ENCODE measurements at regions not wholly inside any gene's neighbourhood (a gene's known extent, or its start where the extent isn't known, plus 50 kb on each side); places are given as distances from the start of the nearest gene placed in this dataset.
"Not testable (repeated sequence)": the region's sequence is repeated elsewhere in the genome, so short reads cannot be mapped to it uniquely, and the experiment has no call there.

- TF ChIP-seq POLR2A (IDR thresholded peaks at IDR 0.05; ENCODE audit: low read depth, low read length): no peak
- peak; percentile 72 for FAIRE-seq
- DNase-seq (ENCODE audit: insufficient read length, low spot score): peak; percentile 37
Measured at GRCh38 chr1:184827600-184828368, 73.1 kb upstream of the EDEM3 start.

DNA sequence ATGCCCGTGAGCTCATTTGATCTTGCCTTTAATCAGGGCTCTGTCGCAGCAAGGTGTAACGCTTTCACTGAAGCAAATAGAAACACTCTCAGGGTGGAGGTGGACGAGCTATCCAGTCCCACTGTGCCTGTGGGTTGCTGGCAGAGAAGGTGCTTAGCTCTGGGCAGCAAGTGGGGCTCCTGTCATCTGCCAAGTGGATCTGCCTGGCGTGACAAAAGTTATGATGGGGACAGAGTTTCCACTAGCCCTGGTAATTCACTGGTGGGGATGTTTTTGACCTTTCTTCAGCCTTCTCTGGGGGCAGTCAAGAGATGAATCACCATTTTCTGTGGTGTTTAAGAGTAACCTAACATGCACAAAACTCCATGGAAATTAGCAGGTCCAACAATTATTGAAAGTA is 71.3 kb upstream of the EDEM3 start:
- TF ChIP-seq POLR2A (IDR thresholded peaks at IDR 0.05; ENCODE audit: low read depth, low read length): no peak
- no peak for DNase-seq (ENCODE audit: insufficient read length, low spot score)
- FAIRE-seq: no peak

- DNase-seq (ENCODE audit: insufficient read length, low spot score): no peak
- no peak for FAIRE-seq
- TF ChIP-seq POLR2A (IDR thresholded peaks at IDR 0.05; ENCODE audit: low read depth, low read length): no peak
Measured at GRCh38 chr1:184825571-184825970, 70.9 kb upstream of the EDEM3 start.

- DNase-seq (ENCODE audit: insufficient read length, low spot score): no peak
- TF ChIP-seq POLR2A (IDR thresholded peaks at IDR 0.05; ENCODE audit: low read depth, low read length): no peak
- no peak for FAIRE-seq
Measured at GRCh38 chr1:184824691-184825323, 70.1 kb upstream of the EDEM3 start.

DNA sequence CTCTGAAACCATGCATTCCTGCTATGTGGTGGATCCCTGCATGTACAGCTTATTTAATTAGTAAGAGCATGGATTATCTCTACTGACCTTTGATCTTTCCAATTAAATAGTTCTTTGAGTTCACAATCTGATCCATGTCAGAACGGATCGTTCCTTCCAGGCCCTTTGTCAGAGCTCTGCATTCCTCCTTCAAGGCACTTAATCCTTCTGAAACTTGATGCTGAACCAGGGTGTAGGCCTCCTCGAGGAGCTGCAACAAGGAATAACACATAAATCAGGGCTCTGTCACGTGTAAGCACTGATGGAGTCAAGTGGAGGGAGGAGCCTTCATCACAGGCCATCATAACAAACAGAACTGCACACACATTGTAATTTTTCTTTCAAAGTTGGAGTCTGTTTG is 68.4 kb upstream of the EDEM3 start:
- FAIRE-seq (no peak), DNase-seq (ENCODE audit: insufficient read length, low spot score) (no peak)

DNA sequence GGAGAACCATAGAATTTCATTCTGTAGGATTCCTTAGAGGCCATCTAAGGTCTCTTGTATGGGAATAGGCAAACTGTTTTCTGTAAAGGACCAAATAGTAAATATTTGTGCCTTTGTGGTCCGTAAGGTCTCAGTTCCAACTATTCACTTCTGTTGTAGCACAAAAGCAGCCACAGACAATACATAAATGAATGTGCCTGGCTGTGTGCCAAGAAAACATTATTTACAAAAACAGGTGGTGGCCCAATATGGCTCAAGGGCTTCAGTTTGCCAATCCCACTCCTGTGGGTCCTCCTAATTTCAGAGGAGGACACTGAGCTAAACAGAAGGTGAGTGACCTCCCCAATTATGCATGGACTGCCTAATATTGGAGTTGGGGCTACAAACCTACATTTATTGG is 67.6 kb upstream of the EDEM3 start:
- no peak for TF ChIP-seq POLR2A (IDR thresholded peaks at IDR 0.05; ENCODE audit: low read depth, low read length)
- DNase-seq (ENCODE audit: insufficient read length, low spot score) (no peak), FAIRE-seq (no peak)

More for the DNA sequence above, 68.4 kb upstream of the EDEM3 start:
- no peak for TF ChIP-seq POLR2A (IDR thresholded peaks at IDR 0.05; ENCODE audit: low read depth, low read length)

DNA sequence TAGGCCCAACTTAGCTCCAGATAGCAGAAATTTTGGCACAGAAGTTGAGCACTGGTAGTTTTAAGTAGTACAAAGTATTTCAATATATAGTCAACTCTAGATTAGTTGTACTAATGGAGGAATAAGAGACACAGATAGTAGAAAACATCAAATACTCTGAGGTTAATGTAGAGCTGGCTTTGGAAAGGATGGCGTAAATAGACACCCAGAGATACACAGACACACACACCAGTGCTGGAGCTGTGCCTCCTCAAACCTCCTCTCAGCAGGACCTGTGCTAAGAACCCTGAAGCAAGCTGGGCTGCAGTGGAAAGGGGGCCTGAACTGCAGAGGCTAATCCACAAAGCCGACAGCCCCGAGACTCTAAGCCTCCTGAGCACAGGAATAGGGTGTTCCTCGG is 67.0 kb upstream of the EDEM3 start:
- DNase-seq (ENCODE audit: insufficient read length, low spot score) (no peak), FAIRE-seq (no peak)
- TF ChIP-seq POLR2A (IDR thresholded peaks at IDR 0.05; ENCODE audit: low read depth, low read length): no peak

GRCh38 chr1:184820956-184821355 is 66.3 kb upstream of the EDEM3 start:
- TF ChIP-seq POLR2A (IDR thresholded peaks at IDR 0.05; ENCODE audit: low read depth, low read length): no peak
- DNase-seq (ENCODE audit: insufficient read length, low spot score) (no peak), FAIRE-seq (no peak)

DNA sequence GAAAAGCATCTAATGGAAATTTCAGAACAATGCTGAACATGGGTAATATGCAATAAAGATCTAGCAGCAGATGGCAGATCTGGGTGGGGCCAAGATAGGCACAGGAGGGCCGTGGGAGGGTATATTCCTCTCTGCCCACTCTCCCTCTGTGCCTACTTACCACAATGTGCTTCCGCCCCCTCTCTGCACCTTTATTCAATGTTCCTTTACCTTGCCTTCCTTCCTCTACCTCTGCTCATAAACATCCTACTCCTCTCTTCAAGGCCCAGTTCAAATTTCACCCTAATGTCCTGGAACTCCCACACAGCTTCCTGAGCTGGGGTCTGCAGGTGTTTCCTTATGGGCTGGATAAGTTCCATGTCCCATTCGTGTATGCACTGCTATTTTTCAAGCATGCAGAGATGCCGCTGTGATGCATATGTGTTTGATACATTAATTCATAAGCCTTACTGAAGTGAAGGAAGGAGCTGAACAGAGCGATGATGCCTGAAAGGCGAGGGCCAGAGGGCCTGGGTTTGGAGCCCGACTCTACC is 65.6 kb upstream of the EDEM3 start:
- no peak for FAIRE-seq
- no peak for TF ChIP-seq POLR2A (IDR thresholded peaks at IDR 0.05; ENCODE audit: low read depth, low read length)
- DNase-seq (ENCODE audit: insufficient read length, low spot score): no peak

DNA sequence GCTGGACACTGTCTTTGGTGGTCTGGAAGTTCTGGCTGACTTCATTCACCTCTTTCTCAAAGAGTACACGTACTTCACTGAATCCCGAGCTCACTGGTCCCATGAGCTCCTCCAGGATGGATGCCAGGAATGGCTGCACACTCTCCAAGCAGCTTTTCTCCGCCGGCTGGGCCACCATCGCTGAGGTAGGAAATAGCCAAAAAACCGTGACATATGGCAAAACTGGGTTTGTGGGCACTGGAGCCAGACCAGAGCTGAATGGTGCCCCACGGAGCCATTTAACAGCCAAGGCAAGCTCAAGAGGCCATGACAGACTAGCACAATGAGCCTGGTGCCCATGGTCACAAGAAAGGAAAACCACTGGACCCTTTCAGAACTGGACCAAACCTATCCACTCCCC is 64.0 kb upstream of the EDEM3 start:
- no peak for TF ChIP-seq POLR2A (IDR thresholded peaks at IDR 0.05; ENCODE audit: low read depth, low read length)
- DNase-seq (ENCODE audit: insufficient read length, low spot score) (no peak), FAIRE-seq (no peak)

DNA sequence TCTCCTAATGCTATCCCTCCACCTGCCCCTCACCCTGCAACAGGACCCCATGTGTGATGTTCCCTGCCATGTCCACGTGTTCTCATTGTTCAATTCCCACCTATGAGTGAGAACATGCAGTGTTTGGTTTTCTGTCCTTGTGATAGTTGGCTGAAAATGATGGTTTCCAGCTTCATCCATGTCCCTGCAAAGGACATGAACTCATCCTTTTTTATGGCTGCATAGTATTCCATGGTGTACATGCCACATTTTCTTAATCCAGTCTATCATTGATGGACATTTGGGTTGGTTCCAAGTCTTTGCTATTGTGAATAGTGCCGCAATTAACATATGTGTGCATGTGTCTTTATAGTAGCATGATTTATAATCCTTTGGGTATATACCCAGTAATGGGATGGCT is 62.3 kb upstream of the EDEM3 start:
- FAIRE-seq; DNase-seq (ENCODE audit: insufficient read length, low spot score): not testable (repeated sequence)

GRCh38 chr1:184813528-184814089 is 59.0 kb upstream of the EDEM3 start:
- DNase-seq (ENCODE audit: insufficient read length, low spot score) (no peak), FAIRE-seq (no peak)
- TF ChIP-seq POLR2A (IDR thresholded peaks at IDR 0.05; ENCODE audit: low read depth, low read length): no peak

DNA sequence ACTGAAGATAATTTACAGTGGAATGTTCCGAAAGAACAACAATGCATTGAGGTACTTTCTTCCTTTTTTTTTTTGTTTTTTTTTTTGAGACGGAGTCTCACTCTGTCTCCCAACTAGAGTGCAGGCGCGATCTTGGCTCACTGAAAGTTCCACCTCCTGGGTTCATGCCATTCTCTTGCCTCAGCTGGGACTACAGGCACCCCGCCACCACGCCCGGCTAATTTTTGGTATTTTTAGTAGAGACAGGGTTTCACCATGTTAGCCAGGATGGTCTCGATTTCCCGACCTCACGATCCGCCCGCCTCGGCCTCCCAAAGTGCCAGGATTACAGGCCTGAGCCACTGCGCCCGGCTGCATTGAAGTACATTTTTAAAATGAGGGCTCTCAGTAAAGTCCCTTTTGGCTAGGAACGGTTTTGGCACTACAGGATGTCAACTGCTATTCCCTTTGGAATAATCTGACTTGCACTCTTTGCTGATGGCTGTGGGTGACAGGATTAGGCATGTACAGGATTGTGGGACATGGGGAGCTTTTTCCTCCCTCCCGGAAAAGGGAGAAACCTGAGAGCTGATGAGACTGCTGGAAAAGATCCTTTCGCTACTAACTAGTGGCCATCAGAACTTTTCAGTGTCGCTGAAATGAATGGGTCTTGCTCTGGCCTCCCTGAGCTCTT is 56.9 kb upstream of the EDEM3 start:
- FAIRE-seq (no peak), DNase-seq (ENCODE audit: insufficient read length, low spot score) (no peak)
- no peak for TF ChIP-seq POLR2A (IDR thresholded peaks at IDR 0.05; ENCODE audit: low read depth, low read length)

GRCh38 chr1:184810735-184811343 is 56.2 kb upstream of the EDEM3 start:
- DNase-seq (ENCODE audit: insufficient read length, low spot score): no peak
- TF ChIP-seq POLR2A (IDR thresholded peaks at IDR 0.05; ENCODE audit: low read depth, low read length): no peak
- no peak for FAIRE-seq
